OCI-LY3 (cell line): ENCODE measurements at regions not wholly inside any gene's neighbourhood (a gene's known extent, or its start where the extent isn't known, plus 50 kb on each side); places are given as distances from the start of the nearest gene placed in this dataset.

ENCODE experiments used
- CTCF ChIP-seq: fragments of 200-600, 300-600 bp; sonication (generic); IDR thresholded peaks from 2 replicates; pipeline ENCODE4 v1.5.1; 2014; ENCODE audit warnings: antibody characterized with exemption, low read length, low read depth
- EZH2phosphoT487 ChIP-seq: fragments of 200-600 bp; shearing (Covaris generic); IDR thresholded peaks from 2 replicates; pipeline ENCODE4 v1.6.1; 2018; ENCODE audit warnings: antibody characterized with exemption, mixed run types, low read depth

- TF ChIP-seq CTCF (no peak), EZH2phosphoT487 (no peak)
Measured at GRCh38 chr15:70327328-70327855, 229.7 kb upstream of the TLE3 start.
